Peyer's patch (tissue), 4 donors: ENCODE measurements at regions not wholly inside any gene's neighbourhood (a gene's known extent, or its start where the extent isn't known, plus 50 kb on each side); places are given as distances from the start of the nearest gene placed in this dataset.

Source experiments
- DNase-seq, 3 donors: peaks; one replicate each; pipeline ENCODE4 v3.0.0-alpha.2; 2017 to 2019
- H3K27ac ChIP-seq, 4 donors: fragments of 200-600 bp; sonication (generic); one replicate each; pipeline ENCODE4 v1.5.1; 2016 to 2019
- H3K27me3 ChIP-seq, 2 donors: fragments of 200-600 bp; sonication (generic); one replicate each; pipeline ENCODE4 v1.5.1; 2019
- H3K36me3 ChIP-seq, 3 donors: fragments of 200-600 bp; sonication (generic); one replicate each; pipeline ENCODE4 v1.5.1; 2016 to 2019
- H3K4me1 ChIP-seq, 4 donors: fragments of 200-600 bp; sonication (generic); one replicate each; pipeline ENCODE4 v1.5.1; 2016 to 2019
- H3K4me3 ChIP-seq, 4 donors: fragments of 200-600 bp; sonication (generic); 1 replicate in 3 of 4; 2 replicates in 1 of 4; pipeline ENCODE4 v1.5.1; 2016 to 2019; ENCODE audit warnings: mild to moderate bottlenecking in 1 of 4
- H3K9me3 ChIP-seq, 4 donors: fragments of 200-600 bp; sonication (generic); one replicate each; pipeline ENCODE4 v1.5.1; 2016 to 2019; ENCODE audit warnings: mild to moderate bottlenecking in 1 of 4
- POLR2A ChIP-seq, 2 donors: fragments of 450-650 bp; IDR thresholded peaks; one replicate each; pipeline ENCODE4 v1.5.1; 2017; ENCODE audit warnings: antibody characterized with exemption in 2 of 2, mild to moderate bottlenecking in 2 of 2, moderate library complexity in 2 of 2
- TF ChIP-seq, protein P1 (sequence below), 6 experiments: fragments of 450-650 bp in 4 of 6; fragments of 200-600 bp in 2 of 6; sonication (generic) in 1 of 6; IDR thresholded peaks; one replicate each; pipeline ENCODE4 v1.5.1; 2017 to 2019; ENCODE audit warnings: antibody characterized with exemption in 6 of 6, mild to moderate bottlenecking in 3 of 6, moderate library complexity in 1 of 6

DNA sequence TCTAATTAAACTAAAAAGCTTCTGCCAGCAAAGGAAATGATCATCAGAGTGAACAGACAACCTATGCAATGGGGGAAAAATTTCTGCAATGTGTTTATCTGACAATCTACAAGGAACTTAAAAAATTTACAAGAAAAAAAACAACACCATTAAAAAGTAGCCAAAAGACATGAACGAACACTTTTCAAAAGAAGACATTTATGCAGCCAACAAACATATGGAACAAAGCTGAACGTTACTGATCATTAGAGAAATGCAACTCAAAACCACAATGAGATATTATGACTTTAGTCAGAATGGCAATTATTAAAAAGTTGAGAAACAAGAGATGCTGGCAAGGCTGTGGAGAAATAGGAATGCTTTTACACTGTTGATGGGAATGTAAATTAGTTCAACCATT, 530.4 kb upstream of the DAB2 start:
- no peaks in the 10 kb centered on the region for H3K4me1 ChIP-seq
- no peak for TF ChIP-seq POLR2A (IDR thresholded peaks at IDR 0.05)
- TF ChIP-seq, protein P1, sequence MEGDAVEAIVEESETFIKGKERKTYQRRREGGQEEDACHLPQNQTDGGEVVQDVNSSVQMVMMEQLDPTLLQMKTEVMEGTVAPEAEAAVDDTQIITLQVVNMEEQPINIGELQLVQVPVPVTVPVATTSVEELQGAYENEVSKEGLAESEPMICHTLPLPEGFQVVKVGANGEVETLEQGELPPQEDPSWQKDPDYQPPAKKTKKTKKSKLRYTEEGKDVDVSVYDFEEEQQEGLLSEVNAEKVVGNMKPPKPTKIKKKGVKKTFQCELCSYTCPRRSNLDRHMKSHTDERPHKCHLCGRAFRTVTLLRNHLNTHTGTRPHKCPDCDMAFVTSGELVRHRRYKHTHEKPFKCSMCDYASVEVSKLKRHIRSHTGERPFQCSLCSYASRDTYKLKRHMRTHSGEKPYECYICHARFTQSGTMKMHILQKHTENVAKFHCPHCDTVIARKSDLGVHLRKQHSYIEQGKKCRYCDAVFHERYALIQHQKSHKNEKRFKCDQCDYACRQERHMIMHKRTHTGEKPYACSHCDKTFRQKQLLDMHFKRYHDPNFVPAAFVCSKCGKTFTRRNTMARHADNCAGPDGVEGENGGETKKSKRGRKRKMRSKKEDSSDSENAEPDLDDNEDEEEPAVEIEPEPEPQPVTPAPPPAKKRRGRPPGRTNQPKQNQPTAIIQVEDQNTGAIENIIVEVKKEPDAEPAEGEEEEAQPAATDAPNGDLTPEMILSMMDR (IDR thresholded peaks at IDR 0.05), result no peak
- no peaks in the 10 kb centered on the region for H3K9me3 ChIP-seq
- DNase-seq, result no peak
- no peak overlapping the region for H3K27ac ChIP-seq
- no peaks in the 10 kb centered on the region for H3K27me3 ChIP-seq
- no peak overlapping the region for H3K4me3 ChIP-seq
- no peaks in the 10 kb centered on the region for H3K36me3 ChIP-seq

DNA sequence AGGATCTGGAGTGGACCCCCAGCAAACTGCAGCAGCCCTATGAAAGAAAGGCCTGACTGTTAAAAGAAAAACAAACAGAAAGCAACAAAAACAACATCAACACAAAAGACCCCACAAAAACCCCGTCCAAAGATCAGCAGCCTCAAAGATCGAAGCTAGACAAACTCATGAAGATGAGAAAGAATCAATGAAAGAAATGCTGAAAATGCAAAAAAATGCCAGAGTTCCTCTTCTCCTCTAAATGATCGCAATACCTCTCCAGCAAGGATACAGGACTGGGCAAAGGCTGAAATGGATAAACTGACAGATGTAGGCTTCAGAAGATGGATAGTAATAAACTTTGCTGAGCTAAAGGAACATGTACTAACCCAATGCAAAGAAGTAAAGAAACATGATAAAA, 526.3 kb upstream of the DAB2 start:
- no peaks in the 10 kb centered on the region for H3K36me3 ChIP-seq
- no peak overlapping the region for H3K27ac ChIP-seq
- H3K9me3 ChIP-seq, result no peaks in the 10 kb centered on the region
- no peaks in the 10 kb centered on the region for H3K4me1 ChIP-seq
- no peak overlapping the region for H3K4me3 ChIP-seq
- H3K27me3 ChIP-seq, result no peaks in the 10 kb centered on the region
- DNase-seq, result no peak
- TF ChIP-seq, protein P1 (IDR thresholded peaks at IDR 0.05), result no peak
- no peak for TF ChIP-seq POLR2A (IDR thresholded peaks at IDR 0.05)

DNA sequence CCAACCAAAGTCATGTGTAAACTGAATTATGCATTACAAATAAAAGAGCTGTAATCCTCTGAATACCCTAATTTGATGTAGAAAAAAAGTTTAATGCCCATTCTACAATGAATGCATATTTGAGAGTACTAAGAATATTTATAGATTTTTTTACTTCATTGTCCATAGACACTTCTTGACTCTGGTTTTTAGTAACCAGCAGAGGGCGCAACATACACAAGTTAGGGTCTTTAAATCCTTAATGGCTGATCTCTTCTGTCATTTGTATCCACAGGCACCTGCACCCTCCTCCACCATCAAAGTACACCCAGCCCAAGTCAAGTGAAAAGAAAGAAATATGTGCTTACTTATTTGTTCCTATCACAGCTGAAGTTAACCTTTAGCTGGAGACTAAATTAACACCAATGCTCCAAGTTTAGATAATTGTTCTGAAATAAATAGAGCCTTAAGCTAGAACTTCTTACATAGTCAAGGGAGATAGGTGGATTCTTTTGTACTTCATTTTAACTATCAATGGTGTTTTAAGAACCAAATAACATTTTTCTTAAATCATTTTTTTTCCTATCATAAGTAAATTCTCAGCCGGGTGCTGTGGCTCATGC, 524.2 kb upstream of the DAB2 start:
- DNase-seq, result peak in 2 of 3 donors; percentile 64 to 84
- TF ChIP-seq POLR2A (IDR thresholded peaks at IDR 0.05), result no peak
- TF ChIP-seq, protein P1 (IDR thresholded peaks at IDR 0.05), result peak; percentile 53 to 82 (median 74)
- no peak overlapping the region for H3K27ac ChIP-seq
- no peak overlapping the region for H3K4me3 ChIP-seq
- no peaks in the 10 kb centered on the region for H3K36me3 ChIP-seq
- no peaks in the 10 kb centered on the region for H3K27me3 ChIP-seq
- H3K9me3 ChIP-seq, result no peaks in the 10 kb centered on the region
- no peaks in the 10 kb centered on the region for H3K4me1 ChIP-seq

DNA sequence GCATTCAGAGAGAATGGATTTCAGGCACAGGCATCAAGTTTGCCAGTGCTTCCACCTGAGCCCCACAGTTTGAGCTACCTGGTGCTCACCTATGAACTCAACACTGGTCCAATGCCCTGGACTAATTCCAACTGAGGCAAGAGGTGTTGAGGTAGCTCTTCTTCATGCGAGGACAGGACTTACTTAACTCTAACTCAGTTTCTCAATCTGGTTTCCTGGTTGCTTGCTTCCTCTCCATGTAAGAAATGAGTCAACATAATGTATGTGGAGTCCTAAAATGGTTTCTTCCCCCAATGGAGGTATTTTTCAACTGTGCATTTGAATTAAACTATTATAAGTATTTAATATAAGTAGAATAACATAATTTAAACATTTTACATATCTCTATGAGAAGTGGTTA, 523.6 kb upstream of the DAB2 start:
- TF ChIP-seq POLR2A (IDR thresholded peaks at IDR 0.05), result no peak
- TF ChIP-seq, protein P1 (IDR thresholded peaks at IDR 0.05), result no peak
- H3K27ac ChIP-seq, result no peak overlapping the region
- no peak for DNase-seq
- no peaks in the 10 kb centered on the region for H3K36me3 ChIP-seq
- H3K27me3 ChIP-seq, result no peaks in the 10 kb centered on the region
- H3K4me1 ChIP-seq, result no peaks in the 10 kb centered on the region
- H3K4me3 ChIP-seq, result no peak overlapping the region
- no peaks in the 10 kb centered on the region for H3K9me3 ChIP-seq

DNA sequence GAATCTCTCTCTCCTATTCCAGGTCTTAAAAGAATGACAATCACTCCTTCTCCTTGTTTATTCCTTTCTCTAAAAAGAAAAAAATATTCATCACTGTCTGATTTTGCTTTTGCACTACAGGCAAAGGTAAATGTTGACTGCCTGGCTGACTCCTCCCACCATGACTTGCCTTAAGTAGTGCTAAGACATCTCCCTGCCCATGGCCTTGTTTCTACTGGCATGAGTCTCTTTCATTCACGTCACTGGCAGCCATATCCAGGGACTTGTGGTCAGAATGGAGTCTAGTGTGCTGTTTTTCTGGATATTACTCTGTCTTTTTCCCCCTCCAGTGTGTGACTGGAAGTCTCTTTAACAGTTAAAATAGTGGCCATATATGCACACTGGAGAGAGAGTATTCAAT, 522.9 kb upstream of the DAB2 start:
- Histone ChIP-seq H3K36me3 (no peaks in the 10 kb centered on the region), H3K4me1 (no peaks in the 10 kb centered on the region), H3K9me3 (no peaks in the 10 kb centered on the region), H3K27ac (no peak overlapping the region), H3K27me3 (no peaks in the 10 kb centered on the region), H3K4me3 (no peak overlapping the region)
- TF ChIP-seq, protein P1 (IDR thresholded peaks at IDR 0.05), result no peak
- TF ChIP-seq POLR2A (IDR thresholded peaks at IDR 0.05), result no peak
- DNase-seq, result no peak
